B cell (primary cell): ENCODE measurements at regions not wholly inside any gene's neighbourhood (a gene's known extent, or its start where the extent isn't known, plus 50 kb on each side); places are given as distances from the start of the nearest gene placed in this dataset.

Experiments used
- ATAC-seq: fragments of 200-7000 bp; cut with Tn5 transposase; one replicate; pipeline ENCODE4 v1.10.0; 2021; ENCODE audit warnings: low read depth, mild to moderate bottlenecking, moderate number of reproducible peaks, moderate library complexity
- CTCF ChIA-PET: fragments of 350-600 bp; sonication (Branson Sonifier 250); formaldehyde crosslinking; loops from one replicate; lab custom pipeline; 2021; ENCODE audit warnings: antibody characterized with exemption, inconsistent platforms; lab: Charles Lee
- POLR2A ChIA-PET: fragments of 350-600 bp; sonication (Branson Sonifier 250); formaldehyde crosslinking; loops from one replicate; lab custom pipeline; 2021; ENCODE audit warnings: antibody characterized with exemption; lab: Charles Lee
- DNase-seq: peaks from one replicate; pipeline ENCODE4 v3.0.0; 2013
- H2AFZ ChIP-seq: 2 replicates; pipeline ENCODE4 v1.6.1; 2012; ENCODE audit warnings: mild to moderate bottlenecking, low read depth, low read length; ENCODE audit not compliant: insufficient read depth, poor library complexity, severe bottlenecking
- H3K27ac ChIP-seq, 2 donors: 1 replicate in 1 of 2; 2 replicates in 1 of 2; pipeline ENCODE4 v1.5.1; 2012 to 2013; ENCODE audit warnings: low read length in 2 of 2, mild to moderate bottlenecking in 2 of 2, moderate library complexity in 1 of 2
- H3K27me3 ChIP-seq, 4 experiments: fragments of 200-600 bp in 1 of 4; sonication (generic) in 1 of 4; replicated peaks in 1 of 4; 1 replicate in 2 of 4; 2 replicates in 2 of 4; pipeline versions ENCODE4 v1.6.1 to v1.7.0; 2013 to 2016; ENCODE audit warnings: low read length in 3 of 4, mild to moderate bottlenecking in 2 of 4, mixed read lengths in 1 of 4, moderate library complexity in 1 of 4; ENCODE audit not compliant: insufficient read depth in 4 of 4, control insufficient read depth in 3 of 4; ENCODE audit errors: control extremely low read depth in 1 of 4
- H3K36me3 ChIP-seq, 2 experiments: replicated peaks in 1 of 2; 1 replicate in 1 of 2; 2 replicates in 1 of 2; pipeline versions ENCODE4 v1.6.1 to v1.7.1; 2013; ENCODE audit warnings: low read length in 1 of 2; ENCODE audit not compliant: insufficient read depth in 2 of 2, control insufficient read depth in 1 of 2; ENCODE audit errors: control extremely low read depth in 1 of 2, extremely low read depth in 1 of 2
- H3K4me1 ChIP-seq, 2 donors: fragments of 200-600 bp in 1 of 2; sonication (generic) in 1 of 2; 1 replicate in 1 of 2; 2 replicates in 1 of 2; pipeline versions ENCODE4 v1.5.1 to v1.6.1; 2013 to 2017; ENCODE audit warnings: low read length in 2 of 2; ENCODE audit not compliant: control insufficient read depth in 2 of 2, insufficient read depth in 2 of 2
- H3K4me2 ChIP-seq: replicated peaks from 2 replicates; pipeline ENCODE3; 2012; ENCODE audit warnings: mild to moderate bottlenecking, low read depth, low read length; ENCODE audit not compliant: poor library complexity, severe bottlenecking
- H3K4me3 ChIP-seq, 5 experiments: fragments of 200-600 bp in 1 of 5; sonication (generic) in 1 of 5; 1 replicate in 3 of 5; 2 replicates in 2 of 5; pipeline versions ENCODE4 v1.5.1 to v1.7.0; 2011 to 2016; ENCODE audit warnings: low read length in 4 of 5, mild to moderate bottlenecking in 4 of 5, low read depth in 2 of 5, control low read depth in 1 of 5, moderate library complexity in 1 of 5; ENCODE audit not compliant: insufficient read depth in 1 of 5; ENCODE audit errors: control extremely low read depth in 1 of 5, extremely low read depth in 1 of 5
- H3K79me2 ChIP-seq: fragments of 200-600 bp; sonication (generic); one replicate; pipeline ENCODE4 v1.6.0; 2016; ENCODE audit warnings: low read length; ENCODE audit not compliant: control insufficient read depth, insufficient read depth
- H3K9ac ChIP-seq: fragments of 200-600 bp; sonication (generic); 2 replicates; pipeline ENCODE4 v1.6.1; 2017; ENCODE audit warnings: mild to moderate bottlenecking, low read length, moderate library complexity
- H3K9me3 ChIP-seq, 3 donors: one replicate each; pipeline versions ENCODE4 v1.6.1 to v1.7.1; 2013; ENCODE audit warnings: low read length in 2 of 3; ENCODE audit not compliant: control insufficient read depth in 2 of 3, insufficient read depth in 1 of 3; ENCODE audit errors: control extremely low read depth in 1 of 3
- H4K20me1 ChIP-seq: 2 replicates; pipeline ENCODE4 v1.6.0; 2012; ENCODE audit warnings: mild to moderate bottlenecking, low read length; ENCODE audit not compliant: insufficient read depth, control insufficient read depth, poor library complexity, severe bottlenecking
- H3K27ac Mint-ChIP-seq: one replicate; pipeline ENCODE4 v1.8.0; 2021; ENCODE audit warnings: mixed read lengths
- H3K27me3 Mint-ChIP-seq: one replicate; pipeline ENCODE4 v1.8.0; 2021; ENCODE audit warnings: mixed read lengths
- H3K4me1 Mint-ChIP-seq: one replicate; pipeline ENCODE4 v1.8.0; 2021; ENCODE audit warnings: mixed read lengths
- H3K4me3 Mint-ChIP-seq: one replicate; pipeline ENCODE4 v1.8.0; 2021; ENCODE audit warnings: mixed read lengths
- H3K9me3 Mint-ChIP-seq: one replicate; pipeline ENCODE4 v1.8.0; 2022; ENCODE audit warnings: mixed read lengths; ENCODE audit not compliant: insufficient read depth
- EZH2 ChIP-seq: IDR thresholded peaks from 2 replicates; pipeline ENCODE4 v1.6.1; 2012; ENCODE audit warnings: borderline replicate concordance, low read depth, mild to moderate bottlenecking, moderate library complexity, low read length; ENCODE audit not compliant: insufficient read depth, poor library complexity, severe bottlenecking
- WGBS: methylation state at CpG from one replicate; pipeline ENCODE4 v1.1.5; 2013; ENCODE audit warnings: missing lambda C conversion rate; ENCODE audit not compliant: insufficient coverage; 5-methylcytosine and 5-hydroxymethylcytosine counted together
- intact Hi-C: fragments of 100-400 bp; cut with micrococcal nuclease; formaldehyde crosslinking; loops from one replicate; pipeline ENCODE4 v1.10.0; 2022
- TF ChIP-seq, protein P1 (sequence below): fragments of 200-600 bp; IDR thresholded peaks from one replicate; pipeline ENCODE4 v1.8.0; 2022; ENCODE audit warnings: antibody characterized with exemption, mild to moderate bottlenecking

DNA sequence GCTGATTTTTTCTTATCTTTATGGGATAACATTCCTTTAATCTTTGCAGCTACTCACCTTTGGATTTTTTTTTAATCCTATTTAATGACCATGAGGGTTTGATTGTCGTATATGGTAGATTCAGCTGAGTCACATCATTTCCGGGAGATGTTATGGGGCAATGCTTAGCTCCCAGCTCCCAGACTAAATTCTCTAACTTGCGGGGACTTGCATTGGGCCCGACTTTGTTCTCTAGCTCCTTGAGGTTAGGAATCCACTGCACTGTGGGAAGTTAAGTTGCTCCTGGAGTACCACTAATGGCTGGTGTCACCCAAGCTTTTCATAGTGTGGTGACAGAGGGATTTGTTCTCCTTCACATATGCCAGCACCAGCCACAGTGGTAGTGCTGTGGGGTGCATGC lies 287.4 kb downstream of the TECRL start:
- Histone ChIP-seq H3K4me2 (no peak overlapping the region), H3K4me3 (no peak overlapping the region), H3K36me3 (no peaks in the 10 kb centered on the region), H3K79me2 (no peaks in the 10 kb centered on the region), H3K4me1 (no peaks in the 10 kb centered on the region), H2AFZ (no peak overlapping the region), H3K9me3 (peaks cover 0 to 20% (median 0%) of the 10 kb centered on the region in 3 donors), H3K27ac (no peak overlapping the region), H3K9ac (no peak overlapping the region), H3K27me3 (no peaks in the 10 kb centered on the region), H4K20me1 (no peaks in the 10 kb centered on the region)
- ChIA-PET POLR2A (no interaction called here), CTCF (no interaction called here)
- no peak for ATAC-seq
- WGBS = 100% methylated on average over 1 of the region's 4 CpGs
- intact Hi-C loops = no loop called here
- TF ChIP-seq, protein P1, sequence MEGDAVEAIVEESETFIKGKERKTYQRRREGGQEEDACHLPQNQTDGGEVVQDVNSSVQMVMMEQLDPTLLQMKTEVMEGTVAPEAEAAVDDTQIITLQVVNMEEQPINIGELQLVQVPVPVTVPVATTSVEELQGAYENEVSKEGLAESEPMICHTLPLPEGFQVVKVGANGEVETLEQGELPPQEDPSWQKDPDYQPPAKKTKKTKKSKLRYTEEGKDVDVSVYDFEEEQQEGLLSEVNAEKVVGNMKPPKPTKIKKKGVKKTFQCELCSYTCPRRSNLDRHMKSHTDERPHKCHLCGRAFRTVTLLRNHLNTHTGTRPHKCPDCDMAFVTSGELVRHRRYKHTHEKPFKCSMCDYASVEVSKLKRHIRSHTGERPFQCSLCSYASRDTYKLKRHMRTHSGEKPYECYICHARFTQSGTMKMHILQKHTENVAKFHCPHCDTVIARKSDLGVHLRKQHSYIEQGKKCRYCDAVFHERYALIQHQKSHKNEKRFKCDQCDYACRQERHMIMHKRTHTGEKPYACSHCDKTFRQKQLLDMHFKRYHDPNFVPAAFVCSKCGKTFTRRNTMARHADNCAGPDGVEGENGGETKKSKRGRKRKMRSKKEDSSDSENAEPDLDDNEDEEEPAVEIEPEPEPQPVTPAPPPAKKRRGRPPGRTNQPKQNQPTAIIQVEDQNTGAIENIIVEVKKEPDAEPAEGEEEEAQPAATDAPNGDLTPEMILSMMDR = no peak
- TF ChIP-seq EZH2 = no peak
- H3K27me3 Mint-ChIP-seq = no peaks in the 10 kb centered on the region
- DNase-seq = no peak
- H3K4me1 Mint-ChIP-seq = no peaks in the 10 kb centered on the region
- no peak overlapping the region for H3K4me3 Mint-ChIP-seq
- H3K27ac Mint-ChIP-seq = no peak overlapping the region
- peaks cover 4% of the 10 kb centered on the region for H3K9me3 Mint-ChIP-seq

GRCh38 chr4:64105903-64106302 lies 303.3 kb downstream of the TECRL start:
- no peaks in the 10 kb centered on the region for H3K79me2 ChIP-seq

More at GRCh38 chr4:64105903-64106302, 303.3 kb downstream of the TECRL start:
- no peaks in the 10 kb centered on the region for H3K36me3 ChIP-seq
- H3K4me1 ChIP-seq = no peaks in the 10 kb centered on the region
- H3K4me3 ChIP-seq = no peak overlapping the region
- Mint-ChIP-seq H3K27me3 (no peaks in the 10 kb centered on the region), H3K27ac (no peak overlapping the region), H3K9me3 (peaks cover 4% of the 10 kb centered on the region), H3K4me1 (no peaks in the 10 kb centered on the region), H3K4me3 (no peak overlapping the region)
- ATAC-seq (no peak), DNase-seq (no peak)
- no peaks in the 10 kb centered on the region for H3K27me3 ChIP-seq
- H3K4me2 ChIP-seq = no peak overlapping the region
- TF ChIP-seq, protein P1 = no peak
- no peak for TF ChIP-seq EZH2
- POLR2A ChIA-PET = no interaction called here
- intact Hi-C loops = no loop called here
- no CpG with 5 or more reads among the region's 1 CpG for WGBS
- CTCF ChIA-PET = no interaction called here
- H3K27ac ChIP-seq = no peak overlapping the region
- H3K9me3 ChIP-seq = no peaks in the 10 kb centered on the region
- no peak overlapping the region for H2AFZ ChIP-seq
- no peak overlapping the region for H3K9ac ChIP-seq
- no peaks in the 10 kb centered on the region for H4K20me1 ChIP-seq
